HG02970 (cell line): ENCODE measurements at regions not wholly inside any gene's neighbourhood (a gene's known extent, or its start where the extent isn't known, plus 50 kb on each side); places are given as distances from the start of the nearest gene placed in this dataset.
"Not testable (repeated sequence)": the region's sequence is repeated elsewhere in the genome, so short reads cannot be mapped to it uniquely, and the experiment has no call there.

ENCODE experiments used
- ATAC-seq: cut with Tn5 transposase; IDR thresholded peaks from one replicate; pipeline ENCODE4 v1.9.1; 2021; ENCODE audit warnings: mild to moderate bottlenecking, moderate library complexity, moderate number of reproducible peaks; ENCODE audit not compliant: unreplicated experiment, low FRiP score

DNA sequence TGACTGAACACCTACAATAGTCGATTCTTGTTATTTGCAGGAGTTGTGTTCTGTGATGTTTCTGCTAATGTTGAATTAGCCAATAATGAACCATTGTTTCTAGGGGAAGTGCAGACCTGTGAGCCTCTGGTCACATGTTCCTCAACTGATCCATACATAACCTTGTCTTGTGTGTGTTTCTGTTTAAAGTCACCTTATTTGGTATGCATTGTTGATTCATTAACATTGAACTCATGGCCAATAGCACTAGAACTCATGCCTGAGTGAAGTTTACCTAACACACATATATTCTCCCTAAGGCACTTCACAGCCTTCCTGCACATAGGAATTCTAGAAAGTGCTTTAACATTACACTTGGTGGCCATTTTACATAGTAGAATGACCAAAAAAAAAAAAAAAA is 271.8 kb upstream of the PLET1 start:
- no peak for ATAC-seq

DNA sequence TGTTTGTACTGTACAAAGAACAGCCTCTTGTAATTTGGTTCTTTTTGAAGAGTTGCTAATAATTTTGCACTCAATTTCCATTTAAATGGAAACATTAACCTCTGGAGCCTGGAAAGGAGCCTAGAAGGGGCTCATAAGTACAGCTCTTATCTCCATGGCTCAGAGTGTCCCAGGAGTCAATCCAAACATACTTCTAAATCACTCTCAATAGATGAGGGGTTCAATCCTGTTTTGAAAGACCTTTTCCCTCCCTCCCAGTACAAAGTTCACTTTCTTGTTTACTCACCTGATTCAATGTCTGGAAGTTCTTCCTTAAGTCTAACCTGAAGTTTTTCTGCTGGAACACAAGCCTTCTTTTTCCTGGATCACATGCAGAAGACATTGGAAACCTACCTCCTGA is 273.0 kb upstream of the PLET1 start:
- no peak for ATAC-seq

DNA sequence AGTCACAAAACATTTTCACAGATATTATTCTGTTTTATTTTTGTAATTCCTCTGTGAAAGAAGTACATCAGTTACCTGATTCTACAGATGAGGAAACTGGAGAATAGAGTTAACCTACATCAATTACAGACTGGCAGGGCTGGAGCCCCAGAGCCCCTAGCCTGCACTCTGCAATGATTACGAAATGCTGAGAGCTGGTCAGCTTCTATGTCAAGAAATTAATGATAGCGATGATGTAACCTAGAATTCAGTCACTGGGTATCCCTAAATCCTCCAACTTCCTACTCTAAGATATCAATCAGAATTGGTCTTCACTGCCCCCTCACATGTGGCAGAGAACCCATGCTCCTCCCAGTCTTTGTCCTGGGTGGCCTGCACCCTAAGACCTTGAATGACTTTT is 273.5 kb upstream of the PLET1 start:
- no peak for ATAC-seq

DNA sequence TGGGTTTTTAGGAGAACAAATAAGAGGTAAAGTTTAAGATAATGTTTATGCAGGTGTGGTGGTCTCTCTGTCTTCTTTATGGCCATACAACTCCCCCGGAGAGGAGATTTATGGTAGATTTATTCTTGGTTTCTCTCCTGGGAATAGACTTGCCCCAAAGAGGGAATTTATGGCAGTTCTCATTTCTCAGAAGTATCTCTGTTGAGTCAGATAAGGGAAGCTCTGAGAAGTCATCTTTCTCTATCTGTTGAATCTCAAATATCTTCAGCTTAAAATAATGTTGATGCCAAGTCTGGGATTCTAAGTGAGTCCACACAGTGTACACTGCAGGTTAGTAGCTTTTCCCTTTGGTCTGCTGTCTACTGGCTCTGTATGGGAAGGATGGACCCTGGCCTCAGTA is 276.4 kb upstream of the PLET1 start:
- ATAC-seq: no peak

DNA sequence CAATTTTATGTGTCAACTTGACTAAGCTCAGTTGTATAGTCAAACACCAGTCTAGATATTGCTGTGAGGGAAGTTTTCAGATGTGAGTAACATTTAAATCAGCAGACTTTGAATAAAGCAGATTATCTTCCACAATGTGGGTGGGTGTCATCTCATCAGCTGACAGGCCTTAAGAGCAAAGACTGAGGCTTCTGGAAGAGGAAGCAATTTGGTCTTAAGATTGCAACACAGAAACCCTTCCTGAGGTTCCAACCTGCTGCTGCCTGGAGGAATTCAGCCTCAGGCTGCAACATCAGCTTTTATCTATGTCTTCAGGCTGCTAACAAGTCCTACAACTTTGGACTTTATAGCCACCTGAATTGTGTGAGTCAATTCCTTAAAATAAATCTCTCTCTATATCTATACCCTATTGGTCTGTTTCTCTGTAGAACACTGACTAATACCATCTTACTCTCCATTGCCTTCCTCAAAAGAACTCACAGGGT is 277.2 kb upstream of the PLET1 start:
- no peak for ATAC-seq

DNA sequence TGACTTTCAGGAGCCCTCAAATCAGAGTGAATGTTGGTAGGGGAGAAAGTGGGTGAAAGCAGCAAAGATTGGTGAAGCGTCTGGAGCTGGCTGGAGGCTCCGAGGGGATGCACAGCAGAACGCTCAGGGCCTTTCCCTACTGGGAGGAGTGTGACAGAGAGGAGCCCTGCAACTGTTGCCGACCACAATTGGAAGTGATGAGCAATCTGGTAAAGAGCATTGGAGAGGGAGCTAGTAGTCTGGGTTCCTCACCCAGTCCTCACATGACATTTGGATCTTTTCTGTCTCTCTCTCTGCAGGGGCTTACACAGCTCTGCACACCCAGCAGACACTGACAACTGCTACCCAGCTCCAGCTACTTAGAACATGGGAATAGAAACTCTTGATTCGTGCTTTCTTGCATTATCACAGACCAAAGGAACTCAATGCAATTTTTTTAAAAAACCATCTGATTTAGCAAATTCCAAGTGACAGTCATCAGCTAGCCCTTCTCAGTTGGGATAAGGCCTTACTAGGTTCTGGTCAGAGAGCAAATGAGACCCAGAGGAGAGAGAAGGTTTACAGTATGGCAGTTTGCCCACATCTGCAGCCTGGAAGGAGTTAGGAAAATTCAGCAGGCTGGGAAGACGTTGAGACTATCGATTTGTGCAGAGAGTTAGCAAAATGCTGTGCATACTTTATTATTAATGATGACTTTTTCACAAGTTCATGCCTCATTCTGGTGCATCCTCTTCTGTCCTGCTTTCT is 278.0 kb upstream of the PLET1 start:
- ATAC-seq: no peak

DNA sequence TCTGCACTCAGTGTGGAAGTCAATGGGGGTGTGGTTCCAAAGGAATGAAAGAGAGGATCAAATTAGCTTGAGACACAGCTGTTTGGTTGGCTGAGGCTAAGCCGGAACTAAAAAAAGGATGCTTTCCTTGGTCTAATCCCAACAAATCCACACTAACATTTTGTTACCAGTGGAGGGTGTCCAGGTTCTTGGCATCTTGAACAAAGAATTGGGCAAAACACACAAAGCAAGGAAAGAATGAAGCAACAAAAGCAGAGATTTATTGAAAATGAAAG is 278.6 kb upstream of the PLET1 start:
- ATAC-seq: not testable (repeated sequence)

DNA sequence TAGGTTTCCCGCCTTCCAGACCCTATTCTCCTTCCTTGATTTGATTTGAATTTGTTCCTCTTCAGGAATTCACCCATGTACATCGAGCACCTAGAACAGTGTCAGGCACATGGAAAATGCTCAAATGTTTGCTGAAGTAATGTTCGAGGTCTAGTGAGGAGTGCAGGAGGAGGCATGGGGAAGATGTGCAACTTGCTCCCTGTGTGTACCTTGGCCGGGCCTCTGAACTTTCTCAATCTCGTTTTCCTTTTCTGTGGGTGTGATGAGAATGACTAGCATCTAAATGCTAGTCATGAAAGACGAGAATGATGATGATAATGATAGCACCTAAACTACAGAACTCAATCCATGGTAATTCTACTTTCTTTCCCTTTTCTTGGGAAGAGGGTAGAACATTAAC is 279.1 kb upstream of the PLET1 start:
- ATAC-seq: no peak

DNA sequence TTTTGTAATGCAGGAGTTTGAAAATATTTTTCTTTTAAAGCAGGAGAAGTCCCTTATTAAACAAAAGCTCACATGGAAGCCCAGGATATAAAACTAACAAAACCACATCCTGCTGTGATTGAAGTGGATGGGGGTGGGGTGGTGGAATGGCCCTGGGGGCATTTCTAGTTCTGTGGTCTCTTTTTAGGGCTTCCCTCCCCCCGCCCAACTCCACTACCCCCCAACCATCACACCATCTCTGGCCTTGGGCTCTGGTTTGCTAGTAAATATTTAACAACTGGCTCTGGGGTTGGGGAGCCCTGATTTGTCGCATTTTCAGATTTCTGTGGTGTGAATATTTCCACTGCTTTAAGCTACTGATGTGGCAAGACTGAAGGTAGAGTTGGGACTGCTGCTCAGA is 279.6 kb upstream of the PLET1 start:
- ATAC-seq: no peak

DNA sequence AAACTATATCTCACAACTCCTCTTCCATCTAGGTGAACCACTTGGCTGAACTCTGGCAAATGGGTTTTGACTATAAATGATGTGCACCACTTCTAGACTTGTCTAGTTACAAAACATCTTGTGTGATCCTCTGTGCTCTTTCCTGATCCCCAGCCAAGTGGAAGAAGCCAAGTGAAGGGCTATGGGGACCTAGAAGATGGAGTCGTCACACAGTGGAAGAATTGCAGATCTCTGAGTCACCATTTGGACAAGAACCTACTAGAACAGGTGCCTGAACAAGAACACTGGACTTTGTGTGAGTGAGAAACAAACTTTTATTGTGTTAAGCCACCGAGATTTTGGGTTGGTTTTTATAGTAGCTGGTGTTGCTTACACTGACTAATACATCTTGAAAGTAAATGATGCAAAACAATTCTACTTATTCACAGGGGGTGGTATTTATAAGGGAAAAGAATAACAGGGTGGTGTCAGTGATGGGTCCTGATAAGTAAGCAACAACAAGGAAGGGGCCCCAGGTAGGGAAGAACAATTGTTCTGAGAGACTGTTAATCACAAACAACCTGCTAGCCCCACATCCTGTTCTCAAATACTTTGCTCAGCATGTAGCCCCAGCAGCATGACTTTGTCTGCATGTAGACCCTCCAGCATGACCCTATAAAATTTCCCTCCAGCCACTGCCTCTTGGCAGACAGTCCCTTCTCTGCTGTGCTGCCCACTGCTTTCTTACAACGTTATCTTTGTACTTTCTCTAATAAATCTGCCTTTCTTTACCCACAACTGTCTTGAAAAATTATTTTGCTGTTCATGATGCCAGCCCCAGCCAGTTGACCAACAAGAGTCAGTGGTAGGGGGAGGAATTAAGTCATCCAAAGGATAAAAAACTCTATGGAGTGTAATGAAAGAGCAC is 280.7 kb upstream of the PLET1 start:
- no peak for ATAC-seq

DNA sequence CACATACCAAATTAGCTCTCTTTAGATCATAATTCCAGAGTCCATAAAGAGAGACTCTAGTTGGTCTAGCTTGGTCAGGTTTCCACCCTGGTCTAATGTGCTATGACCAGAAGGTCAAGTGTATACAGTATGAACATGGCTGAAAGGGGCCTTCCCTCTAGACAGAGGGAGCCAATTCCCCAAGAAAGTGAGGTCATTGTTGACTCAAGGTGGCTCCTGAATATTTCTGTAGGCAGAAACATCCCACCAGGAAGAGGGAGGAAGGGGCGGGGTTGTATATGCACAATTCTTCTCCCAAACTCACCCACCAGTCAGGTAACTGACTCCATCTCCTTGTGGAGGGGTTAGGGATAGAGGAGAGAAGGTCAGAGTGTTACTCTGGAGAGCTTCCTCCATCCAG is 281.8 kb upstream of the PLET1 start:
- ATAC-seq: no peak

DNA sequence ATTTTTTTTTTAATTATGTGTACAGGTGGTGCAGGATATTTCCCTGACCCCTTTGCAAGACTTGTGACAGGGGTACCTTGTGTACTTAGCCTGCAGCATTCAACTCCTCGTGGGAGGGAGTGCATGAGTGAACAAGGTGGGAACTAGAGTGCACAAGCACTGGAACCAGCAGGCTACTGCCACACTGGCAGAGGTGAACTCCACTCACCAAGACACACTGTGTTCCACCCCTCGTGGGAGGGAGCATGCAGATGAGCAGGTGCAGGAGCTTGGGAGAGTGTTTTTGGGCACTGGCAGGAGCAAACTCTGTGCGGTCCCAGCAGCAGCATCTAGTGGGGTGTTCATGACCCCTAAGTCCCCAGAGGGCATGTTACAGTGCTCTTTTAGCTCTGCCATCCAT is 282.7 kb upstream of the PLET1 start:
- no peak for ATAC-seq

DNA sequence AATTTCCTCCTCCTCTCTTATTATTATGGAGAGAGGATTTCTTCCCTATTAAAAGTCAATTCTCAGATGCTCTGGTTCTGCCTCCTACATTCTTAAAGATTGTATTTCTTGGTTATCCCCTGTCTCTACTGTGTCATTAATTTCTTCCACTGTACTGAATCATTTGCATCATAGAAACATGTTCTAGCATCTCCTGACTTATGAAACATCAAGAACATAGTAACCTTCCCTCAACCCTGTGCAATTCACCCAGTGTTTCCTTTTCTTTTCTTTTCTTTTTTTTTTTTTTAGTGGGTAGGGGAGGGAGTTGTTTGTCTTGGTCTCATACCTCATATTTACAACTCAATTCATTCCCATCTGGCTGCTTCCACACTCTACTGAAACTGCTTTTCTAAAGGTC is 288.0 kb upstream of the PLET1 start:
- no peak for ATAC-seq

DNA sequence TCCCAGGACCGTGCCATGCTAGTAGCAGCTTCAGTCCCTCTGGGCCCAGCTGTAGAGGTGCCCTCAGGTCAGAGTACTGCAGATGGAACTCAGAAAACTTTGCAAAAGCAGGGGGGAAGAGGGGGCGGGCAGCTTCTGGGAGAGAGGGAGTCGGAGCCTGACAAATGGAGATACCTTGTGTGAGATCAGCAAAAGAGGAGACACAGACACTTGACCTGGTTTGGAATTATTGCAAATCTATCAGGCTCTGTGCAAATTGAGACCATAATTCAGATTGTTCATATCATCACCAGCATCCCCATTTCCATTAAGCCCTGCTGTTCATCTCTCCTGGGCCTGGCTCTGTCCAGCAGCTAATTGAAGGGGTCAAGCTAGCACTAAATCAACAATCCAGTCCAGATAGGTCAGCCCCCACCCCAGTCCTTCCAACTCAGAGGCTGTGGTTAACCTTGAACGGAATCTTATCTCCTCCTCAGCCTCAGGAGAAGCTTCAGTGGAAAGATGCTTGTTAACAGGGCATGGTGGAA is 292.6 kb upstream of the PLET1 start:
- no peak for ATAC-seq

DNA sequence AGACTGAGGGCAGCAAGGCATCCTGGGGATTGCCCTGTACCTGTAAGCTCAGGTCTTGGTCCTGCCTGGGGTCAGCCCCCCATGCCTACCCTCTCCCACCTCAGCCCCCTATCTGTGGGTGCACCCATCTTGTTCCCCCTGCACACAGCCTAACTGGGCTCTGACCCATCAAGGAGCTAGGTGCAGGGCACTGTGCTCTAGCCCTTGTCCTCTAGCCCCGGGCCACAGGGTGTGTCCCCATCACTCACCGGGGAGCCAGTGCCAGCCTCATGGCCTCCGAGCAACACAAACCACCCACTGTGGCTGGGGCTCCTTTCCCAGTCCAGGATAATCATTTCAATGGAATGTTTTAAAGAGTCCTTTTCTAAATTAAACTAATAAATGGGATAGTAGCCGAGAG is 293.9 kb upstream of the PLET1 start:
- ATAC-seq: no peak

DNA sequence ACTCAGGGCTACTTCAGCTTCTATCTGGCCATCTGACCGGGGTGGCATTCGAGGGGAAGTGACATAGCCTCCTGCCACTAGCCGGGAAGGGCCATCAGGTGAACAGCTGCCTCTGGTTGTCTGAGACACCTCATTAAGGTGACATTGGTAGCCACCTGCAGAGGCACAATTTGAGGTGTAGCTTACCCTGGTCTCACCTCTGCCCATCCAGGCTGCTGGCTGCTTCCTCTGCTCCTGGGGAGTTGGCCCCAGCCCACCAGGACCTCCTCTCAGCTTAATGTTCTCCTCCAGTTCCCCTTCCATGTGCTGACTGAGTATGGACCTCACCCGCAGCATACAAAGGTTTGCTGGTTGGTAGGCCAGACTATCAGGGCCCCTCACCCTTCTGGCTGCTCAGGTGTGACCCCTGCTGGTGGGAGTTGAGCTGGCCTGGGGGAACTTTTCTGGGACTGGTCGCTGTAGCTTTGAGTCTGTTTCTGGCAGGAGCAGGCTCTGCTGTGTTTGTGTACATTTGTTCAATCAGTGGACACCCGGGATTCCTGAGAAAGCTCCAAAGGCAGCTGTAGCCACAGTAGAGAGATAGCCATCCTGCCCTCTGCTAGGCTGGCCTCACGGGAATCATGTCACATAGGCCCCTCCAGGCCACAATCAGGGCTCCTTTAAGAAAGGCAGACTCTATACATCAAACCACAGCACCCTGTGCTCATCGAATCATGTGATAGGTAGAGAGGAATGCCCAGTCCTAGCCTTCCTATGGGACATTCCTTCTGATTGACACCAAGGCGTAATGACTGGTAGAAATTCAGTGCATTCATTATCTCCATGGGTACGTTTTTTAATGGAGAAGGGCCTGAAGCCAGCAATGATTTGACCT is 295.1 kb upstream of the PLET1 start:
- no peak for ATAC-seq

DNA sequence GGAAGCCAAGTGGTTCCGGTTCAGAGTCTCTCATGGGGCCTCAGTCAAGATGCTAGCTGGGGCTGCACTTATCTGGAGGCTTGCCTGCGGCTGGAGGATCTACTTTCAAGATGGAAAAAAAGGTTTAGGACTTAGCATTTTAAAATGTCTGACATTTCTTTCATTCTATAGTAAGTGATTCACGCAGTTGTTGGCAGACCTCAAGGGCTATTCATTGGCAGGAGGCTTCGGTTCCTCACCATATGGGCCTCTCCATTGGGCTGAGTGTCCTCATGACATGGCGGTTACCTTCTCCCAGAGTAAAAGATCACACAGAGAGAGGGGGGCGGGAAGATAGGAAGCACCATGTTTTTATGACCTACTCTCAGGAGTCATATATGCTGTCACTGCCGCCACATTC is 298.0 kb upstream of the PLET1 start:
- no peak for ATAC-seq

DNA sequence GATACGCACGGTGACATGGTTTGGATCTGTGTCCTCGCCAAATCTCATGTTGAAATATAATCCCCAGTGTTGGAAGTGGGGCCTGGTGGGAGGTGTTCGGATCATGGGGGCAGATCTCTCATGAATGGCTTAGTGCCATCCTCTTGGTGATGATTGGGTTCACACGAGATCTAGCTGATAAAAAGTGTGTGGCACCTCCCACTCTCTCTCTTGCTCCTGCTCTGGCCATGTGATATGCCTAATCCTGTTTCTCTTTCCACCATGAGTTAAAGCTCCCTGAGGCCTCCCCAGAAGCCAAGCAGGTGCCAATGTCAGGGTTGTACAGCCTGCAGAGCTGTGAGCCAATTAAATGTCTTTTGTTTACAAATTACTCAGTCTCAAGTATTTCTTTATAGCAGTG is 303.1 kb upstream of the PLET1 start:
- ATAC-seq: no peak

DNA sequence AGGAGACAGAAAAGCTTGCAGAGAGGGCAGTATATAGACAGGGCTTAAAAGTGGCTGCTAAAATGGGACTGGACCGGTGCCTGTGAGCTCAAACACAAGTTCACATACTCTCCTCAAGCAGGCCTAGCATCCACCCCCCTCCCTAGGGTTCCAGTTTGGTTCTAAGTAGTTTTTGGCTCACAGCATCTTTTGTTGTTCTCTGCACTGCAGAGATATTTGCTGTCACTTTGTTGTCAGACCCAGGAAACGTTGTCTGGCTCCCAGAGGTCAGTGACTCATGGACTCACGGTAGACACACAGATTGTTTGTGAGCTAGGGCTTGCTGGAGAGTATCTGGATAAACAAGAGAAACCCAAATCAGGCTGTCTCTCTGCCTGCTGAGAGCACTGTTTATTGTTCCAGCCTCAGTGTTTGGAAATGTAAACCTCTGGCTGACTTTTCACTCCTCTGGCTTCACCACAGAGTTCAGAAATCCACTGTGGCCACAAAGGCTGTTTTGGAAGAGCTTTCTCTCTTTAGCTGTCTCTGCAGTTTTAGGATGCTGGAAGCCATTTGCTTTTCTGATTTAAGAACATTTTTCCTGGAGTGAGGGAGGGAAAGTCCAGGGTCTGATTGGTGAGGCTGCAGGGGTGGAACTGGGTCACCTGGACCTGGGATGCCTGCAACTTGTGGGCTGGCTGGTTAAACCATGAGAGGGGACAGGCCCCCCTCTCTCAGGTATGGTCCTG is 303.7 kb upstream of the PLET1 start:
- ATAC-seq: no peak

DNA sequence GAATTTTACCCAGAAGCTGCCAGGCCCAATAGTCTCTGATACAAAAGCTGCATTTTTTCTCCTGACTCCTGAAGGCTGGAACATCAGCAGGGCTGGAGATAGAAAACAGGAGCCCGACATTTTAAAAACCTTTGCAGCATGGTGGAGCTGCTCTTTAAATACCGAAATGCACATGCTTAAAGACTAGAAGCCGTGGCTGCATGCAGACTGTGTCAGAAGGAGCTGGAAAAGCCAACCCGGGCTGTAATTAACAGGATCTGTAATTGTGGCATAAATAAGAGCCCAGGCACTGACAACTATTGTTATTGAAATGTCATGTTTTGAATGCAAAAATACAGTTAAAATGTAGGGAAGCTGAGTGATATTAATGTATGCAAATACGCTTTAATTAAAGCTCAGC is 304.9 kb upstream of the PLET1 start:
- ATAC-seq: no peak
